GM23338 (cell line): ENCODE measurements at regions not wholly inside any gene's neighbourhood (a gene's known extent, or its start where the extent isn't known, plus 50 kb on each side); places are given as distances from the start of the nearest gene placed in this dataset.

Experiments
- ATAC-seq: fragments of 200-7000 bp; cut with Tn5 transposase; 3 replicates; pipeline ENCODE4 v1.9.1; 2020
- DNase-seq: peaks from one replicate; pipeline ENCODE4 v3.0.0-alpha.2; 2015; ENCODE audit warnings: low spot score
- H2AFZ ChIP-seq: fragments of 200-600 bp; sonication (generic); 2 replicates; pipeline ENCODE4 v1.8.0; 2016; ENCODE audit warnings: antibody characterized with exemption, mild to moderate bottlenecking, moderate library complexity
- H3F3A ChIP-seq: fragments of 200-600 bp; sonication (generic); replicated peaks from 2 replicates; pipeline ENCODE4 v1.8.0; 2017; ENCODE audit warnings: antibody characterized with exemption, mixed run types, low read depth
- H3K27ac ChIP-seq: fragments of 200-600 bp; sonication (generic); 2 replicates; pipeline ENCODE4 v1.6.1; 2016; ENCODE audit warnings: low read depth
- H3K27me3 ChIP-seq: fragments of 200-600 bp; sonication (generic); 2 replicates; pipeline ENCODE4 v1.8.0; 2016; ENCODE audit warnings: mild to moderate bottlenecking, mixed run types, moderate library complexity; ENCODE audit not compliant: insufficient read depth
- H3K36me3 ChIP-seq: fragments of 200-600 bp; sonication (generic); 2 replicates; pipeline ENCODE4 v1.8.0; 2016; ENCODE audit warnings: mild to moderate bottlenecking; ENCODE audit not compliant: insufficient read depth
- H3K4me1 ChIP-seq: fragments of 200-600 bp; sonication (generic); 2 replicates; pipeline ENCODE4 v1.8.0; 2016; ENCODE audit warnings: mild to moderate bottlenecking, moderate library complexity; ENCODE audit not compliant: insufficient read depth
- H3K4me2 ChIP-seq: fragments of 200-600 bp; sonication (generic); 2 replicates; pipeline ENCODE4 v1.7.1; 2017; ENCODE audit warnings: mixed run types
- H3K4me3 ChIP-seq: fragments of 200-600 bp; sonication (generic); 2 replicates; pipeline ENCODE4 v1.6.1; 2016; ENCODE audit warnings: mixed run types
- H3K79me2 ChIP-seq: fragments of 200-600 bp; sonication (generic); replicated peaks from 2 replicates; pipeline ENCODE4 v1.8.0; 2017; ENCODE audit warnings: mild to moderate bottlenecking; ENCODE audit not compliant: insufficient read depth
- H3K9me2 ChIP-seq: fragments of 200-600 bp; sonication (generic); 2 replicates; pipeline ENCODE4 v1.8.0; 2017; ENCODE audit not compliant: insufficient read depth
- H4K20me1 ChIP-seq: fragments of 200-600 bp; sonication (generic); replicated peaks from 2 replicates; pipeline ENCODE4 v1.8.0; 2017; ENCODE audit warnings: mild to moderate bottlenecking; ENCODE audit not compliant: insufficient read depth
- H3K27ac Mint-ChIP-seq: 2 replicates; pipeline ENCODE4 v1.8.0; 2020; ENCODE audit warnings: inconsistent platforms, mild to moderate bottlenecking, moderate library complexity, mixed read lengths
- H3K27me3 Mint-ChIP-seq: 3 replicates; pipeline ENCODE4 v1.8.0; 2022; ENCODE audit warnings: low read depth, mild to moderate bottlenecking, moderate library complexity, mixed read lengths, inconsistent platforms; ENCODE audit not compliant: insufficient read depth, poor library complexity
- H3K36me3 Mint-ChIP-seq: 3 replicates; pipeline ENCODE4 v1.8.0; 2021; ENCODE audit warnings: low read depth, mild to moderate bottlenecking, inconsistent platforms, moderate library complexity, mixed read lengths
- H3K4me1 Mint-ChIP-seq: 3 replicates; pipeline ENCODE4 v1.8.0; 2020; ENCODE audit warnings: mild to moderate bottlenecking, inconsistent platforms, mixed read lengths
- H3K4me3 Mint-ChIP-seq: 3 replicates; pipeline ENCODE4 v1.8.0; 2021; ENCODE audit warnings: moderate library complexity, mild to moderate bottlenecking, inconsistent platforms, mixed read lengths
- H3K9me3 Mint-ChIP-seq: 3 replicates; pipeline ENCODE4 v1.8.0; 2020; ENCODE audit warnings: moderate library complexity, mild to moderate bottlenecking, inconsistent platforms, mixed read lengths
- CREB1 ChIP-seq: fragments of 250-450 bp; sonication (Bioruptor Pico); IDR thresholded peaks from 2 replicates; pipeline ENCODE4 v1.5.0; 2020; ENCODE audit warnings: low read depth, mild to moderate bottlenecking, moderate library complexity
- CTCF ChIP-seq, 2 experiments: fragments of 200-600 bp in 1 of 2; sonication (generic) in 1 of 2; conservative IDR thresholded peaks; 2 replicates each; pipeline versions ENCODE4 v1.5.1 to v1.6.1; 2016 to 2017; ENCODE audit warnings: antibody characterized with exemption in 2 of 2, low read depth in 2 of 2, mild to moderate bottlenecking in 2 of 2, moderate library complexity in 1 of 2
- EZH2 ChIP-seq: fragments of 200-600 bp; sonication (generic); IDR thresholded peaks from one replicate; pipeline ENCODE4 v1.8.0; 2017; ENCODE audit warnings: antibody characterized with exemption, mild to moderate bottlenecking, low read depth; ENCODE audit not compliant: unreplicated experiment
- JUNB ChIP-seq: IDR thresholded peaks from one replicate; pipeline ENCODE4 v1.6.1; 2016; ENCODE audit warnings: antibody characterized with exemption; ENCODE audit not compliant: unreplicated experiment
- NANOG ChIP-seq: IDR thresholded peaks from 2 replicates; pipeline ENCODE4 v1.6.1; 2016; ENCODE audit warnings: antibody characterized with exemption, borderline replicate concordance
- REST ChIP-seq: IDR thresholded peaks from one replicate; pipeline ENCODE4 v1.6.1; 2018; ENCODE audit warnings: antibody characterized with exemption; ENCODE audit not compliant: unreplicated experiment
- STAT1 ChIP-seq: IDR thresholded peaks from one replicate; pipeline ENCODE4 v1.6.1; 2016; ENCODE audit warnings: antibody characterized with exemption; ENCODE audit not compliant: unreplicated experiment
- ZNF114 ChIP-seq: fragments of 250-450 bp; sonication (Bioruptor Pico); IDR thresholded peaks from 2 replicates; pipeline ENCODE4 v1.5.0; 2020; ENCODE audit warnings: mild to moderate bottlenecking, moderate library complexity
- ZNF331 ChIP-seq: fragments of 250-450 bp; sonication (Bioruptor Pico); IDR thresholded peaks from 2 replicates; pipeline ENCODE4 v1.5.0; 2020; ENCODE audit warnings: low read depth, mild to moderate bottlenecking, moderate library complexity
- ZNF462 ChIP-seq: fragments of 250-450 bp; sonication (Bioruptor Pico); IDR thresholded peaks from 2 replicates; pipeline ENCODE4 v1.5.0; 2020; ENCODE audit warnings: mild to moderate bottlenecking, moderate library complexity

- Histone ChIP-seq H3K79me2 (no peaks in the 10 kb centered on the region), H2AFZ (no peak overlapping the region), H4K20me1 (no peaks in the 10 kb centered on the region), H3F3A (no peaks in the 10 kb centered on the region), H3K4me3 (no peak overlapping the region), H3K9me2 (peaks cover 7% of the 10 kb centered on the region), H3K36me3 (no peaks in the 10 kb centered on the region), H3K4me2 (no peak overlapping the region), H3K27me3 (no peaks in the 10 kb centered on the region), H3K27ac (no peak overlapping the region), H3K4me1 (no peaks in the 10 kb centered on the region)
- Mint-ChIP-seq H3K27ac (no peak overlapping the region), H3K9me3 (no peaks in the 10 kb centered on the region), H3K36me3 (no peaks in the 10 kb centered on the region; the same call in 2 of the 3 replicates), H3K4me3 (no peak overlapping the region), H3K4me1 (peaks cover 12% of the 10 kb centered on the region), H3K27me3 (peaks cover 5% of the 10 kb centered on the region)
- DNase-seq (no peak), ATAC-seq (no peak)
- no peak for TF ChIP-seq CREB1 (CRISPR knock-in tag)
- no peak for TF ChIP-seq JUNB
- TF ChIP-seq STAT1, result no peak
These were observed 100.1 kb upstream of the IMMP2L start for GRCh38 chr7:111662386-111662785.

GRCh38 chr7:111660478-111660877 lies 98.2 kb upstream of the IMMP2L start:
- Histone ChIP-seq H3K36me3 (no peaks in the 10 kb centered on the region), H3K27me3 (no peaks in the 10 kb centered on the region), H4K20me1 (no peaks in the 10 kb centered on the region), H3K79me2 (no peaks in the 10 kb centered on the region), H3K27ac (no peak overlapping the region), H3K9me2 (peaks cover 7% of the 10 kb centered on the region), H3F3A (no peaks in the 10 kb centered on the region), H2AFZ (no peak overlapping the region), H3K4me3 (no peak overlapping the region), H3K4me2 (no peak overlapping the region), H3K4me1 (no peaks in the 10 kb centered on the region)
- no peak for TF ChIP-seq ZNF462 (CRISPR knock-in tag)
- TF ChIP-seq NANOG, result no peak
- TF ChIP-seq REST, result no peak
- no peak for TF ChIP-seq EZH2
- TF ChIP-seq CREB1 (CRISPR knock-in tag), result no peak
- no peak for TF ChIP-seq CTCF (conservative IDR thresholded peaks at IDR 0.05; ENCODE audit: low read depth in 2 of 2)
- no peak for TF ChIP-seq ZNF331 (CRISPR knock-in tag)
- no peak for TF ChIP-seq ZNF114 (CRISPR knock-in tag)
- ATAC-seq (no peak), DNase-seq (no peak)
- H3K9me3 Mint-ChIP-seq, result no peaks in the 10 kb centered on the region
- no peak overlapping the region for H3K4me3 Mint-ChIP-seq
- no peak overlapping the region for H3K27ac Mint-ChIP-seq
- peaks cover 4% of the 10 kb centered on the region for H3K27me3 Mint-ChIP-seq
- no peaks in the 10 kb centered on the region; the same call in 2 of the 3 replicates for H3K36me3 Mint-ChIP-seq
- H3K4me1 Mint-ChIP-seq, result peaks cover 12% of the 10 kb centered on the region
